DOHH2 (cell line): ENCODE measurements at regions not wholly inside any gene's neighbourhood (a gene's known extent, or its start where the extent isn't known, plus 50 kb on each side); places are given as distances from the start of the nearest gene placed in this dataset.

Experiments
- H3F3A ChIP-seq: fragments of 200-600 bp; sonication (generic), shearing (Covaris generic); 2 replicates; pipeline ENCODE4 v1.6.0; 2016; ENCODE audit warnings: antibody characterized with exemption, mild to moderate bottlenecking; ENCODE audit not compliant: control insufficient read depth, insufficient read depth
- H3K27ac ChIP-seq: fragments of 200-600 bp; sonication (generic); 2 replicates; pipeline ENCODE4 v1.5.1; 2014; ENCODE audit warnings: low read depth, mild to moderate bottlenecking, low read length, moderate library complexity
- H3K27me3 ChIP-seq: fragments of 200-600 bp; sonication (generic); 2 replicates; pipeline ENCODE4 v1.6.1; 2014; ENCODE audit warnings: mild to moderate bottlenecking, low read length, mixed read lengths; ENCODE audit not compliant: control insufficient read depth
- H3K36me3 ChIP-seq: fragments of 200-600 bp; sonication (generic); 2 replicates; pipeline ENCODE4 v1.6.1; 2014; ENCODE audit warnings: mild to moderate bottlenecking, low read length, moderate library complexity, mixed read lengths; ENCODE audit not compliant: control insufficient read depth
- H3K4me1 ChIP-seq: fragments of 200-600 bp; sonication (generic); 2 replicates; pipeline ENCODE4 v1.6.1; 2014; ENCODE audit warnings: mild to moderate bottlenecking, low read length, mixed read lengths; ENCODE audit not compliant: control insufficient read depth
- H3K4me2 ChIP-seq: fragments of 200-600 bp; sonication (generic); 2 replicates; pipeline ENCODE4 v1.6.0; 2014; ENCODE audit warnings: mild to moderate bottlenecking, low read length, moderate library complexity
- H3K4me3 ChIP-seq: fragments of 200-600 bp; sonication (generic); 2 replicates; pipeline ENCODE4 v1.5.1; 2014; ENCODE audit warnings: mild to moderate bottlenecking, low read length, mixed read lengths
- H3K79me2 ChIP-seq: fragments of 200-600 bp; sonication (generic); 2 replicates; pipeline ENCODE4 v1.6.1; 2014; ENCODE audit warnings: mild to moderate bottlenecking, low read length, mixed read lengths; ENCODE audit not compliant: control insufficient read depth
- H3K9me2 ChIP-seq: fragments of 200-600 bp; sonication (generic); replicated peaks from 2 replicates; pipeline ENCODE4 v1.6.1; 2014; ENCODE audit warnings: mild to moderate bottlenecking, low read length, mixed read lengths; ENCODE audit not compliant: control insufficient read depth
- H3K9me3 ChIP-seq: fragments of 200-600 bp; sonication (generic); 2 replicates; pipeline ENCODE4 v1.6.1; 2014; ENCODE audit warnings: antibody characterized with exemption, low read length, mixed read lengths; ENCODE audit not compliant: control insufficient read depth, insufficient read depth
- H4K20me1 ChIP-seq: fragments of 200-600 bp; sonication (generic); 2 replicates; pipeline ENCODE4 v1.6.0; 2014; ENCODE audit warnings: low read depth, mild to moderate bottlenecking, antibody characterized with exemption, low read length, moderate library complexity; ENCODE audit not compliant: control insufficient read depth, insufficient read depth
- CTCF ChIP-seq: fragments of 200-600 bp; sonication (generic); IDR thresholded peaks from one replicate; pipeline ENCODE4 v1.5.1; 2014; ENCODE audit warnings: antibody characterized with exemption, mild to moderate bottlenecking, low read depth, low read length; ENCODE audit not compliant: poor library complexity, severe bottlenecking
- EZH2phosphoT487 ChIP-seq: fragments of 200-600 bp; sonication (generic); IDR thresholded peaks from 2 replicates; pipeline ENCODE4 v1.6.1; 2017; ENCODE audit warnings: borderline replicate concordance, mild to moderate bottlenecking, antibody characterized with exemption, low read length, moderate library complexity, mixed read lengths

GRCh38 chr9:119002491-119002890, 366.7 kb downstream of the BRINP1 start:
- Histone ChIP-seq H3K4me2 (no peak overlapping the region), H3K9me3 (no peaks in the 10 kb centered on the region), H3K27ac (no peak overlapping the region)

GRCh38 chr9:119003201-119003611, 366.0 kb downstream of the BRINP1 start:
- H3K27me3 ChIP-seq: no peaks in the 10 kb centered on the region
- no peak overlapping the region for H3K4me2 ChIP-seq
- no peaks in the 10 kb centered on the region for H3K9me3 ChIP-seq

More at GRCh38 chr9:119002491-119002890, 366.7 kb downstream of the BRINP1 start:
- no peak overlapping the region for H3K4me3 ChIP-seq
- H3K27me3 ChIP-seq: no peaks in the 10 kb centered on the region
- no peak for TF ChIP-seq EZH2phosphoT487
- TF ChIP-seq CTCF: no peak
- H3F3A ChIP-seq: no peaks in the 10 kb centered on the region
- H3K79me2 ChIP-seq: no peaks in the 10 kb centered on the region
- H4K20me1 ChIP-seq: no peaks in the 10 kb centered on the region
- H3K36me3 ChIP-seq: no peaks in the 10 kb centered on the region
- no peaks in the 10 kb centered on the region for H3K4me1 ChIP-seq
- no peaks in the 10 kb centered on the region for H3K9me2 ChIP-seq

DNA sequence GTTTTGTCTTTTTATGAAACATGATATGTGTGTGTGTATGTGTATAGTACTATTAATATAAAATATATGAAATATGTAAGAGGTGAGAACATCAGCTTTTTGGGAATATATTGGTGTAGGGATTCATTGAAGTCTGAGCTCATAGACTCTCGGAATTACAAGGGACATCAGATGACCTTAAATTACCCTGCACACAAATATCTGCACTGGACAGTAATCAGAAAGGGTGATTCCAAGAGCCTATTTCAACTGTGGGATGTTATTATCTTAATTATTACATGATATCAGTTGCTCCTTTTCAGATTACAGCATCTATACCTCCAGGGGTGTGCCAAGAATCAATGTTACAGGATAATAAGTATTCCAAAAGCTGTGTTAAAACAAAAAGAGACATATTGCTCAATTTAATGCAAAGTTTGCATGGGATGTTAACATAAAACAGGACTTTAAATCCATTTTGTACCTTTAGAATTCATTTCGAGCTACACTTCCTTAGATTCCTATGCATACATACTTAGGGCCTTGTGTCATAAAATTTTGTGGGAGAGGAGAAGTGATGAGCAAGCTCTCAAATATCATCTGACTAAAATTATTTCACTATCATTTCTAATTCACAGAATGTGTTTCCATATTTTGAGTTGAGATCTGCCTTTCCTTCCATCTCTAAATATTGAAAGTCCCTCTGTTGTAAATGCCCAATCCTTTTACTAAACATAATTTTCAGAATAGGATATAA, 365.2 kb downstream of the BRINP1 start:
- no peaks in the 10 kb centered on the region for H4K20me1 ChIP-seq
- no peaks in the 10 kb centered on the region for H3K36me3 ChIP-seq
- no peaks in the 10 kb centered on the region for H3F3A ChIP-seq
- H3K4me1 ChIP-seq: no peaks in the 10 kb centered on the region
- H3K79me2 ChIP-seq: no peaks in the 10 kb centered on the region
- H3K9me3 ChIP-seq: no peaks in the 10 kb centered on the region
- no peaks in the 10 kb centered on the region for H3K9me2 ChIP-seq
- H3K4me2 ChIP-seq: no peak overlapping the region
- H3K4me3 ChIP-seq: no peak overlapping the region
- H3K27ac ChIP-seq: no peak overlapping the region
- H3K27me3 ChIP-seq: no peaks in the 10 kb centered on the region
- no peak for TF ChIP-seq CTCF
- no peak for TF ChIP-seq EZH2phosphoT487

More at GRCh38 chr9:119003201-119003611, 366.0 kb downstream of the BRINP1 start:
- Histone ChIP-seq H3K9me2 (no peaks in the 10 kb centered on the region), H3K36me3 (no peaks in the 10 kb centered on the region), H3K27ac (no peak overlapping the region), H3K79me2 (no peaks in the 10 kb centered on the region), H3K4me3 (no peak overlapping the region), H4K20me1 (no peaks in the 10 kb centered on the region), H3F3A (no peaks in the 10 kb centered on the region), H3K4me1 (no peaks in the 10 kb centered on the region)
- TF ChIP-seq EZH2phosphoT487: no peak
- no peak for TF ChIP-seq CTCF
